Adrenal gland (tissue), 9 donors: ENCODE measurements at regions not wholly inside any gene's neighbourhood (a gene's known extent, or its start where the extent isn't known, plus 50 kb on each side); places are given as distances from the start of the nearest gene placed in this dataset.

Experiments used
- DNase-seq, 7 donors: peaks; one replicate each; pipeline ENCODE4 v3.0.0-alpha.2; 2019 to 2020
- H3K27ac ChIP-seq, 5 donors: fragments of 200-600 bp; sonication (generic) in 4 of 5; 1 replicate in 3 of 5; 2 replicates in 2 of 5; pipeline versions ENCODE4 v1.5.1 to v1.8.0; 2016 to 2020; ENCODE audit warnings: mild to moderate bottlenecking in 1 of 5
- H3K27me3 ChIP-seq: fragments of 200-600 bp; 2 replicates; pipeline ENCODE4 v1.8.0; 2021
- H3K36me3 ChIP-seq, 2 donors: fragments of 200-600 bp; replicated peaks in 1 of 2; 1 replicate in 1 of 2; 2 replicates in 1 of 2; pipeline versions ENCODE4 v1.5.1 to v1.8.0; 2018 to 2022
- H3K4me1 ChIP-seq, 2 donors: fragments of 200-600 bp; replicated peaks in 1 of 2; 1 replicate in 1 of 2; 2 replicates in 1 of 2; pipeline versions ENCODE4 v1.5.1 to v1.8.0; 2018 to 2021
- H3K4me3 ChIP-seq, 4 donors: fragments of 200-600 bp; sonication (generic) in 3 of 4; one replicate each; pipeline ENCODE4 v1.5.1; 2016 to 2018
- H3K9me3 ChIP-seq, 3 donors: fragments of 200-600 bp; sonication (generic) in 1 of 3; replicated peaks in 1 of 3; 1 replicate in 2 of 3; 2 replicates in 1 of 3; pipeline versions ENCODE4 v1.5.1 to v1.8.0; 2016 to 2021
- CTCF ChIP-seq, 6 experiments: fragments of 450-650 bp in 4 of 6; fragments of 200-600 bp in 2 of 6; sonication (generic) in 1 of 6; IDR thresholded peaks; 1 replicate in 5 of 6; 2 replicates in 1 of 6; pipeline versions ENCODE4 v1.5.1 to v1.8.0; 2016 to 2021; ENCODE audit warnings: antibody characterized with exemption in 6 of 6, mild to moderate bottlenecking in 2 of 6, moderate library complexity in 1 of 6
- POLR2A ChIP-seq, 2 donors: fragments of 450-650 bp; IDR thresholded peaks; one replicate each; pipeline ENCODE4 v1.6.1; 2017; ENCODE audit warnings: antibody characterized with exemption in 2 of 2, mild to moderate bottlenecking in 2 of 2, moderate library complexity in 1 of 2
- WGBS, 4 donors: extraction: QIAGEN DNeasy Blood & Tissue Kit in 2 of 4; methylation state at CpG; one replicate each; pipeline versions ENCODE4 v1.1.5 to v1.1.7; 2013 to 2017; 5-methylcytosine and 5-hydroxymethylcytosine counted together
- intact Hi-C, 2 donors: fragments of 100-400 bp; cut with DNase I; formaldehyde crosslinking; loops; one replicate each; pipeline versions ENCODE4 v1.14.1 to v1.15.0; 2022 to 2023
- donor health status: healthy with polysubstance abuse.
- donor health status: Bipolar disorder and iron deficiency.
- donor health status: DM: yes; HTN: yes; CAD: no.
- donor health status: DM: no; HTN: no; CAD: no.
- donor health status: DM: no; HTN: no; CAD: no.

DNA sequence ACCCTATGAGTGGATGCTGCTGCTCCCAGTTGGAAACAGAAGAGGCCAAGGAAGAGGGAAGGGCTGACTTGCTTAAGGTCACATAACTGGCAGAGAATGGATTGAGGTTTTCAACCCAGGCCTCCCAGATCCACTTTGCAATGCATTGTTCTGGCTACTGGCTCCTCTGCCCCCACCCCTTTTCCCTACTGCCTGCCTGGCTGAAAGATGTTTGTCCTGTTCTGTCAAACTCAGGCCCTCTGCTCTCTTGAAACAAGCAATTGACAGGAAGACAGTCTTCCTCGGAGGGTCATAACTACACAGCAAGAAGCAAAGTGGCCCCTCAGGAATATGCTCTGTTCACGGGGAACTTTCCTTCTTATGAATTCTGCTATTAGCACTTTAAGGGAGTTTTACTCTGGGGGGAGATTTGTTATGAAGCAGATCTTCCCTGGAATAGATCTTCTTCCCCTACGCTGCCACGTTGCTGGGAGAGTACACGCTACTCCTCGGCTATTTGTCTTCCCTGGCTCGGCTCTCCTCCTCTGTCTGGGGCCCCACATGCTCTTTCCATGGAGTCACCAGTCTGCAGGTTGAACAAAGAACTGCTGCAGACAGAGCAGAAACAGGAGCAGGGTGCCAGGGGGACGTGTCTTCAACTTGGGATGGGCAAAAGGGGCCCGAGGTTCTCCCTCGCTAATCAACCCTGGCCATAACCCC is 436.1 kb downstream of the TYW1 start:
- H3K36me3 ChIP-seq: no peaks in the 10 kb centered on the region
- 59 to 61% (median 59%) methylated on average over 9 to 10 of the region's 10 CpGs for WGBS, 4 donors
- H3K4me1 ChIP-seq: no peaks in the 10 kb centered on the region
- H3K27me3 ChIP-seq: no peaks in the 10 kb centered on the region
- DNase-seq: no peak
- TF ChIP-seq POLR2A (IDR thresholded peaks at IDR 0.05) (no peak), CTCF (IDR thresholded peaks at IDR 0.05) (no peak)
- no peaks in the 10 kb centered on the region for H3K9me3 ChIP-seq
- no peak overlapping the region for H3K27ac ChIP-seq
- intact Hi-C loops: no loop called here
- no peak overlapping the region for H3K4me3 ChIP-seq

GRCh38 chr7:67435894-67436535 is 439.4 kb downstream of the TYW1 start:
- no peak overlapping the region for H3K4me3 ChIP-seq
- TF ChIP-seq CTCF (IDR thresholded peaks at IDR 0.05) (no peak), POLR2A (IDR thresholded peaks at IDR 0.05) (no peak)
- intact Hi-C loops: no loop called here
- no peaks in the 10 kb centered on the region for H3K4me1 ChIP-seq
- no peak for DNase-seq
- H3K36me3 ChIP-seq: no peaks in the 10 kb centered on the region
- H3K9me3 ChIP-seq: no peaks in the 10 kb centered on the region
- no peaks in the 10 kb centered on the region for H3K27me3 ChIP-seq
- 56 to 67% (median 65%) methylated on average over 9 of the region's 9 CpGs for WGBS, 4 donors
- no peak overlapping the region for H3K27ac ChIP-seq

DNA sequence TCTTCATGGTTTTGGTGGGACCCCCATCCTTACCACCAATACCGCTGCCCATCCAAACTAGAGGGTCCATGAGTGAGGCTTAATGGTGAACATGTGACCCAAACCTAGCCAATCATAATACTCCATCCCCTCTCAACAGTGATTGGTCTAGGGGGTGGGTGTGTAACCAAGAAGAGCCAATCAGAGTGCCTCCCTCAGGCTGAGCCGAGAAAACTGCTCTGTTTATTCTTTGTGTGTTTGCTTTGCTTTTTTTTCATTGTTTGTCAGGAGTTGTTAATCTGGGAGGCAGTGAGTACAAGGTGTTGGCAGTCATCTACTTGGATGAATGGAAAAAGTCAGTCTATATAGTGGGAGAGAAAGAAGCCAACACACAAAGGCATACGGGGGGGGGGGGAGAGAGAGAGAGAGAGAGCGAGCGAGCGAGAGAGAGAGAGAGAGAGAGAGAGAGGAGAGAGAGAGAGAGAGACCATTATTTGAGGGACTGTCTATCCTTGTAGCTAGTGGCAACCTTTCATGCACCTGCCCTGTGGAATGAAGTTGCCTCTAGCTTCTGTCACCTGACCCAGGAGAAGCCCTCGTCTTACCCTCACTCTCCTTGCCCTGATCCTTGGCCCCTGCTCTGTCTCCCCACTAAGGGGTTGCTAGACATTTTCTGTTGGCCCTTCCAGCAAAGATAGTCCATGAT is 441.7 kb downstream of the TYW1 start:
- no peak for DNase-seq
- Histone ChIP-seq H3K27me3 (no peaks in the 10 kb centered on the region), H3K27ac (no peak overlapping the region), H3K36me3 (no peaks in the 10 kb centered on the region), H3K4me3 (no peak overlapping the region), H3K4me1 (no peaks in the 10 kb centered on the region), H3K9me3 (no peaks in the 10 kb centered on the region)
- intact Hi-C loops: no loop called here
- TF ChIP-seq CTCF (IDR thresholded peaks at IDR 0.05): no peak
- TF ChIP-seq POLR2A (IDR thresholded peaks at IDR 0.05): no peak
- 58 to 65% (median 64%) methylated on average over 4 to 7 of the region's 7 CpGs for WGBS, 4 donors

- DNase-seq: no peak
- intact Hi-C loops: no loop called here
- Histone ChIP-seq H3K27ac (no peak overlapping the region), H3K9me3 (no peaks in the 10 kb centered on the region), H3K4me1 (no peaks in the 10 kb centered on the region), H3K27me3 (no peaks in the 10 kb centered on the region), H3K4me3 (no peak overlapping the region), H3K36me3 (no peaks in the 10 kb centered on the region)
- TF ChIP-seq CTCF (IDR thresholded peaks at IDR 0.05): no peak
- no peak for TF ChIP-seq POLR2A (IDR thresholded peaks at IDR 0.05)
- 67 to 78% (median 74%) methylated on average over 13 of the region's 13 CpGs for WGBS, 4 donors
Observed at GRCh38 chr7:67438913-67439505, 442.4 kb downstream of the TYW1 start.
